Calu3 (cell line): ENCODE measurements at regions not wholly inside any gene's neighbourhood (a gene's known extent, or its start where the extent isn't known, plus 50 kb on each side); places are given as distances from the start of the nearest gene placed in this dataset.

Experiments used
- BruUV-seq: library from RNA; stranded (reverse); fragments of 400-500 nt; replicated peaks from 2 replicates; lab custom pipeline; 2021; lab: Mats Ljungman, UMichigan
- CTCF ChIA-PET: fragments of 300-600 bp; sonication (Branson Sonifier 250); formaldehyde crosslinking; loops from one replicate; lab custom pipeline; 2022; ENCODE audit warnings: antibody characterized with exemption; lab: Charles Lee
- DNase-seq: peaks from one replicate; pipeline ENCODE4 v3.0.0; 2022
- H3K27ac Mint-ChIP-seq: one replicate; pipeline ENCODE4 v1.8.0; 2022; ENCODE audit warnings: mixed read lengths; ENCODE audit not compliant: unreplicated experiment
- H3K27me3 Mint-ChIP-seq: one replicate; pipeline ENCODE4 v1.8.0; 2022; ENCODE audit warnings: mixed read lengths; ENCODE audit not compliant: unreplicated experiment
- H3K36me3 Mint-ChIP-seq: one replicate; pipeline ENCODE4 v1.8.0; 2022; ENCODE audit warnings: mild to moderate bottlenecking, moderate library complexity, mixed read lengths; ENCODE audit not compliant: insufficient read depth, unreplicated experiment
- H3K4me1 Mint-ChIP-seq: one replicate; pipeline ENCODE4 v1.8.0; 2022; ENCODE audit warnings: mild to moderate bottlenecking, low read depth, mixed read lengths; ENCODE audit not compliant: unreplicated experiment
- H3K4me3 Mint-ChIP-seq: one replicate; pipeline ENCODE4 v1.8.0; 2022; ENCODE audit warnings: mild to moderate bottlenecking, low read depth, moderate library complexity, mixed read lengths; ENCODE audit not compliant: unreplicated experiment
- H3K9me3 Mint-ChIP-seq: one replicate; pipeline ENCODE4 v1.8.0; 2022; ENCODE audit warnings: low read depth, mixed read lengths; ENCODE audit not compliant: unreplicated experiment
- intact Hi-C: fragments of 100-400 bp; cut with micrococcal nuclease; formaldehyde crosslinking; loops from one replicate; pipeline ENCODE4 v1.10.0; 2022; ENCODE audit not compliant: unreplicated experiment
- TF ChIP-seq, protein P1 (sequence below): fragments of 200-600 bp; IDR thresholded peaks from one replicate; pipeline ENCODE4 v1.8.0; 2022; ENCODE audit warnings: antibody characterized with exemption; ENCODE audit not compliant: unreplicated experiment

DNA sequence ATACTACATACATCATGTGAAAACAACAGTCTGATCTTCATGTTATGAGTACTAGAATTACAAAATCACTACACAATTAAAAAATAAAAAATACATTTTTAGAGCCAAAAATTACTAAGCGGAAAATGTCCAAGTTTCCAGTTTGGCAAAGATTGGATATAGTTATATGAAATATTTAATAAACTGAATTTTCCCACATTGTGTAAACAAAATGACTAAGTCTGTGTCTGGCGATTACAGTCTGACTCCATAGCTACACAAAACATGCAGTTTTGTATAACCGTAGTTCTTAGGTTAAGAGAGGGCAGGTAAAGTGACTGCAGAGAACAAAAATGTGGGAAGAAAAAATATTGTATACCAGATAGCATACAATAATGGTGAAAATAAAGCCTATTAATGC is 59.2 kb upstream of the TMEM47 start:
- DNase-seq, result no peak
- H3K9me3 Mint-ChIP-seq, result no peaks in the 10 kb centered on the region
- no peak overlapping the region for H3K4me3 Mint-ChIP-seq
- CTCF ChIA-PET, result interaction anchor here (0.6 kb wide), 1 partner anchor 166 kb away, joined by 3 read pairs; no protein-coding TSS in a partner anchor
- TF ChIP-seq, protein P1, sequence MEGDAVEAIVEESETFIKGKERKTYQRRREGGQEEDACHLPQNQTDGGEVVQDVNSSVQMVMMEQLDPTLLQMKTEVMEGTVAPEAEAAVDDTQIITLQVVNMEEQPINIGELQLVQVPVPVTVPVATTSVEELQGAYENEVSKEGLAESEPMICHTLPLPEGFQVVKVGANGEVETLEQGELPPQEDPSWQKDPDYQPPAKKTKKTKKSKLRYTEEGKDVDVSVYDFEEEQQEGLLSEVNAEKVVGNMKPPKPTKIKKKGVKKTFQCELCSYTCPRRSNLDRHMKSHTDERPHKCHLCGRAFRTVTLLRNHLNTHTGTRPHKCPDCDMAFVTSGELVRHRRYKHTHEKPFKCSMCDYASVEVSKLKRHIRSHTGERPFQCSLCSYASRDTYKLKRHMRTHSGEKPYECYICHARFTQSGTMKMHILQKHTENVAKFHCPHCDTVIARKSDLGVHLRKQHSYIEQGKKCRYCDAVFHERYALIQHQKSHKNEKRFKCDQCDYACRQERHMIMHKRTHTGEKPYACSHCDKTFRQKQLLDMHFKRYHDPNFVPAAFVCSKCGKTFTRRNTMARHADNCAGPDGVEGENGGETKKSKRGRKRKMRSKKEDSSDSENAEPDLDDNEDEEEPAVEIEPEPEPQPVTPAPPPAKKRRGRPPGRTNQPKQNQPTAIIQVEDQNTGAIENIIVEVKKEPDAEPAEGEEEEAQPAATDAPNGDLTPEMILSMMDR, result no peak
- no peaks in the 10 kb centered on the region for H3K27me3 Mint-ChIP-seq
- H3K4me1 Mint-ChIP-seq, result no peaks in the 10 kb centered on the region
- H3K27ac Mint-ChIP-seq, result no peak overlapping the region
- intact Hi-C loops, result no loop called here
- no TSS peak for BruUV-seq
- no peaks in the 10 kb centered on the region for H3K36me3 Mint-ChIP-seq

DNA sequence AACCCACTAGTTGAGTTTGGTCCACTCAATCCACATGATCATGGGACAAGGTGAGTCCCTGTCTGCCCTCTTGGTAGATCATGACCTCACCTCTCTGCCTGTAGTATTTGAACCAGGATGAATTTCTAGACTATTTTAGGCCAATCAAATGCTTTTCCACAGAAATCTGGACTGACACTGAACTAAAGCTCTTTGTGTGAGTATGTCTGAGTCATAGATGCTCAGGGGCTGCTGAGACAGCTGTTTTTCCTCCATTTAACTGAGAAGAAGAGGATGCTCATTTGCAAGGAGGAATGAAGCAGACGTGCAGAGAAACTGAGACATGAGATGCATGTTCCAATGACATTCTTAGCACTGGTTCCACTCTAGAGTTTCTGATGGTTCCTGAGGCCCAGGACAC is 77.3 kb upstream of the TMEM47 start:
- intact Hi-C loops, result no loop called here
- CTCF ChIA-PET, result no interaction called here
- no peaks in the 10 kb centered on the region for H3K36me3 Mint-ChIP-seq
- H3K4me3 Mint-ChIP-seq, result no peak overlapping the region
- H3K27me3 Mint-ChIP-seq, result no peaks in the 10 kb centered on the region
- H3K27ac Mint-ChIP-seq, result no peak overlapping the region
- H3K4me1 Mint-ChIP-seq, result no peaks in the 10 kb centered on the region
- no peaks in the 10 kb centered on the region for H3K9me3 Mint-ChIP-seq
- DNase-seq, result no peak
- no TSS peak for BruUV-seq
- TF ChIP-seq, protein P1, result no peak

DNA sequence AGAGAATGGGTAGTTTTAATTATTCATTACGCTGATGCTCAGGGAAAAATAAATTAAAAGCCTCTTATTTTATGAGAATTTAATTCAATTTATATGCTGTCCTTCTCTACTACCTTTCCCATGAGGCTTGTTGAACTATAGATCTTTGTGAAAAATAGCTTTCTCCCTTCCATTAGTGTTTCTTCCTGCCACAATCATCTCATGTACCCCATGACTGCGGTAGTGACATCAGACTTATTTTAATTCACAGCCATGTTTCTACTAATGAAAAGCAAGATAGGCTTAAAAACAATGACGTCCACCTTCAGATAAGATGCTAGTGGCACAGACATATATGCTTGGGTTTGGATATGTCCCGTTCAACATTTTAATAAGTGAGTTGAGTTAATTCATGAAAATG is 87.4 kb upstream of the TMEM47 start:
- H3K27ac Mint-ChIP-seq, result no peak overlapping the region
- no peaks in the 10 kb centered on the region for H3K9me3 Mint-ChIP-seq
- intact Hi-C loops, result no loop called here
- H3K4me1 Mint-ChIP-seq, result no peaks in the 10 kb centered on the region
- DNase-seq, result no peak
- no TSS peak for BruUV-seq
- no peaks in the 10 kb centered on the region for H3K27me3 Mint-ChIP-seq
- CTCF ChIA-PET, result no interaction called here
- H3K4me3 Mint-ChIP-seq, result no peak overlapping the region
- TF ChIP-seq, protein P1, result no peak
- H3K36me3 Mint-ChIP-seq, result no peaks in the 10 kb centered on the region

DNA sequence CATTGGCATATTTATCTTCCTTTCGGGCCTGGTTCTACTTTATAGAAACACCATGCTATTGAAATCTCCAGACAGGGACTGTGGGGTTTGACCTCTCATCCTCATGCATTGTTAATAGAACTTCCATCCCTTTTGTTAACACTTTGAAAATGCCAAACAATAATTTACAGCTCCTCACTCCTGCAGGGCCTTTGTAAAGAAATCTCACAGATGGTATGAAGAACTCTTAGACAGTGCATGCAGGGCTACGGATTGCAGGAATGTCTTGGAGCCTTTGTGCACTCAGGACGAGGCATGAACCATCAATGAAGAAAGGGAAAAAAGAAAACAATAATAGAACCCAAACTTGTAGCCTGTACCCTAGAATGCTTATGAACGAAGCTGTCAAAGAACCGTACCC is 92.8 kb upstream of the TMEM47 start:
- no peaks in the 10 kb centered on the region for H3K36me3 Mint-ChIP-seq
- CTCF ChIA-PET, result no interaction called here
- intact Hi-C loops, result no loop called here
- no peaks in the 10 kb centered on the region for H3K27me3 Mint-ChIP-seq
- TF ChIP-seq, protein P1, result no peak
- H3K27ac Mint-ChIP-seq, result no peak overlapping the region
- no TSS peak for BruUV-seq
- H3K4me3 Mint-ChIP-seq, result no peak overlapping the region
- H3K9me3 Mint-ChIP-seq, result peaks cover 3% of the 10 kb centered on the region
- H3K4me1 Mint-ChIP-seq, result no peaks in the 10 kb centered on the region
- no peak for DNase-seq
